HG03378 (cell line): ENCODE measurements at regions not wholly inside any gene's neighbourhood (a gene's known extent, or its start where the extent isn't known, plus 50 kb on each side); places are given as distances from the start of the nearest gene placed in this dataset.
"Not testable (repeated sequence)": the region's sequence is repeated elsewhere in the genome, so short reads cannot be mapped to it uniquely, and the experiment has no call there.

ENCODE experiments used
- ATAC-seq: cut with Tn5 transposase; IDR thresholded peaks from one replicate; pipeline ENCODE4 v1.9.1; 2021; ENCODE audit warnings: mild to moderate bottlenecking, moderate library complexity; ENCODE audit not compliant: unreplicated experiment

GRCh38 chr5:106408141-106408540 is 1262.6 kb downstream of the EFNA5 start:
- ATAC-seq = no peak

GRCh38 chr5:106401561-106401960 is 1269.2 kb downstream of the EFNA5 start:
- no peak for ATAC-seq

- ATAC-seq = no peak
Observed at GRCh38 chr5:106399391-106399790, 1271.3 kb downstream of the EFNA5 start.

- no peak for ATAC-seq
Observed at GRCh38 chr5:106397700-106398099, 1273.0 kb downstream of the EFNA5 start.

GRCh38 chr5:106393276-106393675 is 1277.5 kb downstream of the EFNA5 start:
- ATAC-seq = no peak

- ATAC-seq = no peak
Observed at GRCh38 chr5:106392766-106393165, 1278.0 kb downstream of the EFNA5 start.

- ATAC-seq = not testable (repeated sequence)
Observed at GRCh38 chr5:106387767-106388166, 1283.0 kb downstream of the EFNA5 start.

GRCh38 chr5:106386287-106386686 is 1284.5 kb downstream of the EFNA5 start:
- no peak for ATAC-seq

GRCh38 chr5:106380736-106381135 is 1290.0 kb downstream of the EFNA5 start:
- no peak for ATAC-seq

- no peak for ATAC-seq
Observed at GRCh38 chr5:106376522-106376921, 1294.2 kb downstream of the EFNA5 start.

- no peak for ATAC-seq
Observed at GRCh38 chr5:106374956-106375355, 1295.8 kb downstream of the EFNA5 start.

GRCh38 chr5:106368021-106368420 is 1302.7 kb downstream of the EFNA5 start:
- ATAC-seq = no peak

- ATAC-seq = no peak
Observed at GRCh38 chr5:106367281-106367680, 1303.5 kb downstream of the EFNA5 start.

- no peak for ATAC-seq
Observed at GRCh38 chr5:106363578-106363977, 1307.2 kb downstream of the EFNA5 start.

GRCh38 chr5:106361905-106362304 is 1308.8 kb downstream of the EFNA5 start:
- ATAC-seq = no peak

GRCh38 chr5:106331415-106331814 is 1339.3 kb downstream of the EFNA5 start:
- no peak for ATAC-seq

GRCh38 chr5:106324356-106324755 is 1346.4 kb downstream of the EFNA5 start:
- ATAC-seq = no peak

GRCh38 chr5:106321242-106321641 is 1349.5 kb downstream of the EFNA5 start:
- no peak for ATAC-seq

GRCh38 chr5:106314221-106314824 is 1356.4 kb downstream of the EFNA5 start:
- no peak for ATAC-seq

- no peak for ATAC-seq
Observed at GRCh38 chr5:106312360-106312759, 1358.4 kb downstream of the EFNA5 start.

GRCh38 chr5:106311230-106311915 is 1359.4 kb downstream of the EFNA5 start:
- ATAC-seq = no peak

- ATAC-seq = no peak
Observed at GRCh38 chr5:106307265-106307664, 1363.5 kb downstream of the EFNA5 start.
